ENCODE measurements at regions not wholly inside any gene's neighbourhood (a gene's known extent, or its start where the extent isn't known, plus 50 kb on each side); places are given as distances from the start of the nearest gene placed in this dataset.

- no peaks in the 10 kb centered on the region for H3K79me2 ChIP-seq (ENCODE audit: insufficient read depth, low read length)
- H3K4me2 ChIP-seq (ENCODE audit: low read depth, low read length, poor library complexity, severe bottlenecking): no peak overlapping the region
- H3K4me1 ChIP-seq (ENCODE audit: insufficient read depth, low read length, poor library complexity, severe bottlenecking): peaks cover 7% of the 10 kb centered on the region
- no peaks in the 10 kb centered on the region for H3K27me3 ChIP-seq (ENCODE audit: insufficient read depth, low read length, poor library complexity, severe bottlenecking)
- H3F3A ChIP-seq (ENCODE audit: low read depth): no peaks in the 10 kb centered on the region
- no peaks in the 10 kb centered on the region for H3K9me2 ChIP-seq (replicated peaks; ENCODE audit: low read depth, low read length)
- H3K4me3 ChIP-seq (ENCODE audit: low read length, poor library complexity, severe bottlenecking): no peak overlapping the region
- TF ChIP-seq EZH2phosphoT487 (IDR thresholded peaks at IDR 0.05; ENCODE audit: borderline replicate concordance) (no peak), CTCF (conservative IDR thresholded peaks at IDR 0.05; ENCODE audit: low read length) (no peak)
- H3K36me3 ChIP-seq (ENCODE audit: insufficient read depth, low read length): no peaks in the 10 kb centered on the region
- no peaks in the 10 kb centered on the region; the same call in 1 of the 2 replicates for H3K9me3 ChIP-seq (ENCODE audit: insufficient read depth, low read depth, low read length)
- H4K20me1 ChIP-seq (ENCODE audit: insufficient read depth, low read length, poor library complexity, severe bottlenecking): no peaks in the 10 kb centered on the region
- H2AFZ ChIP-seq (ENCODE audit: low read length): no peak overlapping the region
- no peak overlapping the region for H3K9ac ChIP-seq (ENCODE audit: low read depth, low read length, poor library complexity, severe bottlenecking)
Measured at GRCh38 chr9:536597-537511, 304.6 kb upstream of the DMRT1 start.

- no peaks in the 10 kb centered on the region for H3K27me3 ChIP-seq (ENCODE audit: insufficient read depth, low read length, poor library complexity, severe bottlenecking)
- H3K9ac ChIP-seq (ENCODE audit: low read depth, low read length, poor library complexity, severe bottlenecking): no peak overlapping the region
- H3K4me2 ChIP-seq (ENCODE audit: low read depth, low read length, poor library complexity, severe bottlenecking): no peak overlapping the region
- no peaks in the 10 kb centered on the region for H4K20me1 ChIP-seq (ENCODE audit: insufficient read depth, low read length, poor library complexity, severe bottlenecking)
- H3F3A ChIP-seq (ENCODE audit: low read depth): peaks cover 7% of the 10 kb centered on the region
- no peak overlapping the region for H2AFZ ChIP-seq (ENCODE audit: low read length)
- peaks cover 24% of the 10 kb centered on the region for H3K4me1 ChIP-seq (ENCODE audit: insufficient read depth, low read length, poor library complexity, severe bottlenecking)
- no peaks in the 10 kb centered on the region for H3K36me3 ChIP-seq (ENCODE audit: insufficient read depth, low read length)
- H3K9me3 ChIP-seq (ENCODE audit: insufficient read depth, low read depth, low read length): no peaks in the 10 kb centered on the region; the same call in 1 of the 2 replicates
- H3K9me2 ChIP-seq (replicated peaks; ENCODE audit: low read depth, low read length): no peaks in the 10 kb centered on the region
- no peak for TF ChIP-seq EZH2phosphoT487 (IDR thresholded peaks at IDR 0.05; ENCODE audit: borderline replicate concordance)
- H3K79me2 ChIP-seq (ENCODE audit: insufficient read depth, low read length): no peaks in the 10 kb centered on the region
- no peak overlapping the region for H3K4me3 ChIP-seq (ENCODE audit: low read length, poor library complexity, severe bottlenecking)
Measured at GRCh38 chr9:543478-543877, 298.0 kb upstream of the DMRT1 start.

- Histone ChIP-seq H3F3A (ENCODE audit: low read depth) (peaks cover 7% of the 10 kb centered on the region), H2AFZ (ENCODE audit: low read length) (no peak overlapping the region), H3K27me3 (ENCODE audit: insufficient read depth, low read length, poor library complexity, severe bottlenecking) (no peaks in the 10 kb centered on the region), H3K9me3 (ENCODE audit: insufficient read depth, low read depth, low read length) (no peaks in the 10 kb centered on the region), H3K4me3 (ENCODE audit: low read length, poor library complexity, severe bottlenecking) (no peak overlapping the region), H3K79me2 (ENCODE audit: insufficient read depth, low read length) (no peaks in the 10 kb centered on the region), H3K9me2 (replicated peaks; ENCODE audit: low read depth, low read length) (no peaks in the 10 kb centered on the region), H4K20me1 (ENCODE audit: insufficient read depth, low read length, poor library complexity, severe bottlenecking) (no peaks in the 10 kb centered on the region), H3K9ac (ENCODE audit: low read depth, low read length, poor library complexity, severe bottlenecking) (no peak overlapping the region), H3K4me2 (ENCODE audit: low read depth, low read length, poor library complexity, severe bottlenecking) (no peak overlapping the region), H3K4me1 (ENCODE audit: insufficient read depth, low read length, poor library complexity, severe bottlenecking) (peaks cover 29% of the 10 kb centered on the region), H3K36me3 (ENCODE audit: insufficient read depth, low read length) (no peaks in the 10 kb centered on the region)
- TF ChIP-seq EZH2phosphoT487 (IDR thresholded peaks at IDR 0.05; ENCODE audit: borderline replicate concordance): no peak
- TF ChIP-seq CTCF (conservative IDR thresholded peaks at IDR 0.05; ENCODE audit: low read length): no peak
Measured at GRCh38 chr9:545480-545879, 296.0 kb upstream of the DMRT1 start.
